ES-I3 (cell line): ENCODE measurements at regions not wholly inside any gene's neighbourhood (a gene's known extent, or its start where the extent isn't known, plus 50 kb on each side); places are given as distances from the start of the nearest gene placed in this dataset.

Source experiments
- H3K36me3 ChIP-seq: 2 replicates; pipeline ENCODE4 v1.6.1; 2013; ENCODE audit warnings: mild to moderate bottlenecking, low read length, control low read depth, moderate library complexity; ENCODE audit not compliant: insufficient read depth
- H3K4me1 ChIP-seq: 2 replicates; pipeline ENCODE4 v1.6.1; 2013; ENCODE audit warnings: mild to moderate bottlenecking, control low read depth, low read length; ENCODE audit not compliant: insufficient read depth
- H3K9ac ChIP-seq: 2 replicates; pipeline ENCODE4 v1.6.1; 2013; ENCODE audit warnings: low read depth, mild to moderate bottlenecking, low read length, moderate library complexity
- H3K9me3 ChIP-seq: 2 replicates; pipeline ENCODE4 v1.6.1; 2013; ENCODE audit warnings: mild to moderate bottlenecking, low read length, moderate library complexity; ENCODE audit not compliant: control insufficient read depth, insufficient read depth

GRCh38 chr2:56444339-56444738 is 260.5 kb downstream of the CCDC85A start:
- H3K4me1 ChIP-seq: peaks cover 20% of the 10 kb centered on the region
- H3K9ac ChIP-seq: no peak overlapping the region

GRCh38 chr2:56448403-56449001 is 264.7 kb downstream of the CCDC85A start:
- Histone ChIP-seq H3K9me3 (peaks cover 3% of the 10 kb centered on the region; the same call in 1 of the 2 replicates), H3K36me3 (no peaks in the 10 kb centered on the region), H3K9ac (no peak overlapping the region), H3K4me1 (peaks cover 34% of the 10 kb centered on the region)

More at GRCh38 chr2:56444339-56444738, 260.5 kb downstream of the CCDC85A start:
- no peaks in the 10 kb centered on the region for H3K36me3 ChIP-seq
- H3K9me3 ChIP-seq: no peaks in the 10 kb centered on the region

- H3K4me1 ChIP-seq: peaks cover 34% of the 10 kb centered on the region
- H3K9ac ChIP-seq: no peak overlapping the region
- H3K9me3 ChIP-seq: peaks cover 3% of the 10 kb centered on the region; the same call in 1 of the 2 replicates
- no peaks in the 10 kb centered on the region for H3K36me3 ChIP-seq
Measured at GRCh38 chr2:56449002-56449431, 265.2 kb downstream of the CCDC85A start.

GRCh38 chr2:56449449-56449860 is 265.7 kb downstream of the CCDC85A start:
- Histone ChIP-seq H3K36me3 (no peaks in the 10 kb centered on the region), H3K9me3 (peaks cover 3% of the 10 kb centered on the region; the same call in 1 of the 2 replicates), H3K9ac (no peak overlapping the region), H3K4me1 (peaks cover 34% of the 10 kb centered on the region)

GRCh38 chr2:56450047-56450446 is 266.3 kb downstream of the CCDC85A start:
- peaks cover 3% of the 10 kb centered on the region; the same call in 1 of the 2 replicates for H3K9me3 ChIP-seq
- peaks cover 34% of the 10 kb centered on the region for H3K4me1 ChIP-seq
- no peak overlapping the region for H3K9ac ChIP-seq
- no peaks in the 10 kb centered on the region for H3K36me3 ChIP-seq

- H3K4me1 ChIP-seq: peaks cover 34% of the 10 kb centered on the region
- peaks cover 3% of the 10 kb centered on the region; the same call in 1 of the 2 replicates for H3K9me3 ChIP-seq
- no peak overlapping the region for H3K9ac ChIP-seq
- no peaks in the 10 kb centered on the region for H3K36me3 ChIP-seq
Measured at GRCh38 chr2:56450772-56451171, 267.0 kb downstream of the CCDC85A start.

DNA sequence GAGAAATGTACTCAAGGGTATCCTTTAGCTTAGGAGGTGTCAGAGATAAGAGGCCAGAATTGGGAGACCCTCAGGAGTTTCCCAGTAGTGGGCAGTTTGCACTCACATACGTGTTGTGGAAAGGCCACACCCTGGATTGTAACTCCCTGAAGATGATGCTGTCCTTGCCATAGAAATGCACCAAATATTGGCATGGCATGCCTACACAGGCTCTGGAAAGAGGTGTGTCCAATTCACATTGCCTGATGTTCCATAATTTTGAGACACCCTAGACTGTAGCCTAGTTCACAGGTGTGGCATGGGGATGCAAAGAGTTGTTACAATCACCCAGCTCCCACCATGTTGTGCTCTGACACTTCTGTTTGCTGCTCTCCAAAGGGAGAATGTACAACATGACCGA is 271.9 kb downstream of the CCDC85A start:
- Histone ChIP-seq H3K4me1 (peaks cover 1% of the 10 kb centered on the region; the same call in 1 of the 2 replicates), H3K9ac (no peak overlapping the region), H3K9me3 (peaks cover 3% of the 10 kb centered on the region; the same call in 1 of the 2 replicates), H3K36me3 (no peaks in the 10 kb centered on the region)

DNA sequence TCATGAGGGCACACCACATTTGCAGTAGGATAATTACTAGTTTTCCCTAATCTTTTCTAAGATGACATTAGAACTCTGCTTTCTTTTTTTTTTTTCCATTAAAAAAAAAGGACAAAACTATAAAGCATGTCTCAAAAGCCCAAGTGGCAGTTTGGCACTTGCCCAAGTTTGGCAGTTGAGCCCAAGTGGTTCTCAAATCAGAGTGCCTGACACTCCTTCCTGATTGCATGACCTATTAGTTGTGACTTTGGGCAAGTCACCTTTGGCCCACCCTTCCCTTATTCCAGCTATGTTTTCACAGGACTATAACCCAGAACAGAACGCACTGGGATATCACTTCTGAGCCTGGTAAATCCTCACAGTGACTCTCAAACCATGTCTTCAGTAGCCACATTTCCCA is 273.0 kb downstream of the CCDC85A start:
- Histone ChIP-seq H3K9me3 (no peaks in the 10 kb centered on the region), H3K36me3 (no peaks in the 10 kb centered on the region), H3K4me1 (no peaks in the 10 kb centered on the region), H3K9ac (no peak overlapping the region)

DNA sequence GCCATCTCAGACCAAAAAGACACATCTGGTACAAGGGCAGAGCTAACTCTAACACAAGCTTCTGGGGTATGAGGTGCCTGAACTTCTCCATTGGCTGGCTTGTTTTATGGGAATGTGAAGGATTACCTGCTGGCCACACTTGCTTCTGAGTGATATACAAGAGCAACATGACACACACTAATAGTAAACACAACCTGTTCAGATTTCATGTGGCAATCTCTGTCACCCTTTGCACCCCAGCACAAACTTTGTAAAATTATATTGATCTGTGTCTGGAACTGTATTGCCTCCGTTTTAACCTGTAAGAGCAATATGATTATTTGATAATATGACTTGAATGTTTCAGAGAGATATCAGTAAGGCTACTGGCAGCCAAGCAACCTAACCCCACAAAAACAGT is 276.7 kb downstream of the CCDC85A start:
- H3K36me3 ChIP-seq: no peaks in the 10 kb centered on the region
- no peaks in the 10 kb centered on the region for H3K9me3 ChIP-seq
- H3K4me1 ChIP-seq: no peaks in the 10 kb centered on the region
- no peak overlapping the region for H3K9ac ChIP-seq

DNA sequence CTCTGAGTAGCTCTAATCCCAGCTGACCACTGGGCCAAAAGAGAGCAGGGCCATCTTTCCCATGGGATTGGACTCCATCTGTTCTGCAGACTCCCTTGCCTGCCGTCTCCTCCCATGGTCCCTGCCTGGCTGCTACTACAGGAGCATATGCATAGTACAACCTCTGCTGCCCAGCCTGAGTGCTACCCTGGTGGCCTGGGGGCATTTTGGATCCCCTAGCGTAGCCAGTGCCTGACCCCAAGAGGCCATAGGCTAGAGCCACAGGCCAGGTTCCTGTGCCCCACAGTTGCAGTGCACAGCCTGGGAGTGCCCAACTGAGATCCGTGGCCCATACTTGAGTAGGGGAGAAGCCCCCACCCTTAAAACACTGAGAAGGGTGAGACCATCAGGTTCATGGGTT is 280.3 kb downstream of the CCDC85A start:
- Histone ChIP-seq H3K9ac (no peak overlapping the region), H3K36me3 (no peaks in the 10 kb centered on the region)

DNA sequence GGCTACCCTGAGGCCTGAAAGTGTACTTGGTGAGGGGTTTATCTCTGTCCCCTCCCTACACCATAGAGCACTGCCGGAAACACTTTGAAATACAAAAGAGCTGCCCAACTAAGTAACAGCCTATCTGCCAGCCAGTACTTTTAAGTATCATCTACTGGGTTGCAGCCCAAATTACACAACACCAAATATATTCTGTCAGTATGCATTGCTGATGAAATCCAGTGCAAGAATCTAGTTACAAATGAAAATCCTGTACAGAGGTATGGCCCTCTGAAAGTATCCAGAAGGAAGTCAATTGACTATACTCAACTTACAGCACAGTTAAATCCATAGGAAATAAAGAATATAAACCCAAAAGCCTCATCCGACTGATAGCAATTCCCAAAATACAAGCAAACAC is 280.8 kb downstream of the CCDC85A start:
- Histone ChIP-seq H3K9me3 (no peaks in the 10 kb centered on the region), H3K4me1 (no peaks in the 10 kb centered on the region), H3K9ac (no peak overlapping the region), H3K36me3 (no peaks in the 10 kb centered on the region)

More for the DNA sequence above, 280.3 kb downstream of the CCDC85A start:
- no peaks in the 10 kb centered on the region for H3K4me1 ChIP-seq
- H3K9me3 ChIP-seq: no peaks in the 10 kb centered on the region

GRCh38 chr2:56465491-56465890 is 281.7 kb downstream of the CCDC85A start:
- Histone ChIP-seq H3K4me1 (no peaks in the 10 kb centered on the region), H3K36me3 (no peaks in the 10 kb centered on the region), H3K9me3 (no peaks in the 10 kb centered on the region), H3K9ac (no peak overlapping the region)

DNA sequence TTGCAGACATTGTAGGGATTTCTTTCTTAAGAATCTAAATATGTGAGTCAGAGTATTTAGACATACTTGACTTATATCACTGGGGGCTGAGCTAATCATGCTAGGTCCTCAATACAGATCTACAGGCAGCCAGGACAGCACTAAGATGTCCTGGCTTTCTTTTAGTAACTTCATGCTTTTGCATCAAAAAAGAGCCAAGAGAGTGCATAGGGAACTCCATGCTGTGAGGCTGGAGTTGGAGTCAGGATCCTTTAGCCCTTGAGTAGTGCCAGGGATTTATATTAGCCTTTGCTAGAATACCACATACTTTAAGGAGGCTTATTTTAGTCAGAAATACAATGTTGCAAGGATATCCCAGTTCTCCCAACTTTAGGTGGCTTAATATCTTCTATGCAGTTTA is 289.7 kb downstream of the CCDC85A start:
- Histone ChIP-seq H3K9me3 (no peaks in the 10 kb centered on the region; the same call in 1 of the 2 replicates), H3K36me3 (no peaks in the 10 kb centered on the region), H3K4me1 (peaks cover 4% of the 10 kb centered on the region; the same call in 1 of the 2 replicates), H3K9ac (no peak overlapping the region)

DNA sequence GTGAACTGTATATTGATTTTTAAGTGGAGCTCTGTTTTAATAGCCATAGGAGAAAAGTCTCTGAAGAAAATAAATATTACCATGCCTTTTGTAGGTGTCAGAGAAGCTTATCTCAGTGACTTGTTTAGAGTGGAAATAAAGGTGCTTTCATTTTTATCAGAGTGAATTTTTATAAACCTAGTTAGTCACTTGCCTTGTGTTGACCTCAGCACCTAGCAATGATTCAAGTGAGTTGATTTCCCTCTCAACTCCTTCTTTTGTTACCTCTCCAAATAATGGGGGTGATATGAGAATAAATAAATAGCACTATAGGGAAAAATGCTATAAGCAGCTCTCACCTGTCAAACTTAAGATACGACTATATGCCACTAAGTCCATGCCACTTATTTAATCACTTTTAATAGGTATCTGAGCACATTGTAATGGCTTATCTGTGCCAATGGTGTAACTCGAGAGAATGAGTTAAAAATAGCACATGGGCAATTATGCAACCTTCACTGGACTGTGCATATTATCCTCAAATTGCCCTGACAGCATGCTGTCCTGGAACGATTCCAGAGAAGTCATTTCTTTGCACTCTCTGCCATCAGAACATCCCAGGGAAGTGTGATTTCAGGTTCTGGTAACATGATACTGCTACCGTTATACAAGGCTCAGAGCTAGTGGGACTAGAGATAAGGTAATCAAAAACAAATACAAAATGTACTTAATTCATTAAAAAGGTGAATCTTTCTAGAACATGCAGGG is 290.8 kb downstream of the CCDC85A start:
- Histone ChIP-seq H3K9me3 (no peaks in the 10 kb centered on the region; the same call in 1 of the 2 replicates), H3K9ac (no peak overlapping the region), H3K36me3 (no peaks in the 10 kb centered on the region), H3K4me1 (peaks cover 4% of the 10 kb centered on the region; the same call in 1 of the 2 replicates)

DNA sequence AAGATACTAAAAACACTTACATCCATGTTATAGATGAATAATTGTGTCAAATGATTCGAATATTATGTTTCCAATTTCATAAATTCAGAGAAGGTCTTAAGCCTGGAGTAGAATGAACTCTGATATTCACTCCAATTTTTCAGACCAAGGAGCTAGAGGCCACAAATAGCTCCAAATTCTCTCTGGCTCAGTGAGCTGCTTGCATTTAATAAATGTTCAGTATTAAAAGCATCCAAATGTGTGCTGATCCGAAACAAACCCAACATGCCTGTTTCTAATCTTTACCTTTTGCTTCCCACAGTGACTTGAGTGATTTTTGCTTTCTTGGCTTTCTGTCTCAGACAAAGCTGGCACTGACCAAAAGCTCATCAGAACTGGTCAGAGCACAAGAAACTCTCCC is 291.4 kb downstream of the CCDC85A start:
- no peak overlapping the region for H3K9ac ChIP-seq
- H3K9me3 ChIP-seq: no peaks in the 10 kb centered on the region; the same call in 1 of the 2 replicates
- H3K4me1 ChIP-seq: peaks cover 4% of the 10 kb centered on the region; the same call in 1 of the 2 replicates
- H3K36me3 ChIP-seq: no peaks in the 10 kb centered on the region
